GM18951 (cell line): ENCODE measurements at regions not wholly inside any gene's neighbourhood (a gene's known extent, or its start where the extent isn't known, plus 50 kb on each side); places are given as distances from the start of the nearest gene placed in this dataset.
"Not testable (repeated sequence)": the region's sequence is repeated elsewhere in the genome, so short reads cannot be mapped to it uniquely, and the experiment has no call there.

ENCODE experiments used
- in situ Hi-C: fragments of 300-500 bp; cut with MboI; formaldehyde crosslinking; loops from one replicate; pipeline ENCODE4 v1.12.0; 2022; ENCODE audit warnings: low sequenced_read_pairs, mixed read lengths, inconsistent platforms; ENCODE audit not compliant: unreplicated experiment

- in situ Hi-C loops, result not testable (repeated sequence)
These were observed 331.0 kb downstream of the BCL2L11 start for GRCh38 chr2:111451692-111452199.

GRCh38 chr2:111452208-111452607 is 331.5 kb downstream of the BCL2L11 start:
- in situ Hi-C loops, result not testable (repeated sequence)

GRCh38 chr2:111453308-111453707 is 332.6 kb downstream of the BCL2L11 start:
- in situ Hi-C loops, result not testable (repeated sequence)

GRCh38 chr2:111453816-111454215 is 333.1 kb downstream of the BCL2L11 start:
- in situ Hi-C loops, result not testable (repeated sequence)

GRCh38 chr2:111454404-111454803 is 333.7 kb downstream of the BCL2L11 start:
- in situ Hi-C loops, result not testable (repeated sequence)

- in situ Hi-C loops, result not testable (repeated sequence)
These were observed 334.6 kb downstream of the BCL2L11 start for GRCh38 chr2:111455016-111456015.

- in situ Hi-C loops, result not testable (repeated sequence)
These were observed 336.5 kb downstream of the BCL2L11 start for GRCh38 chr2:111457191-111457590.

GRCh38 chr2:111460901-111461300 is 340.2 kb downstream of the BCL2L11 start:
- in situ Hi-C loops, result not testable (repeated sequence)

GRCh38 chr2:111461831-111462230 is 341.1 kb downstream of the BCL2L11 start:
- in situ Hi-C loops, result not testable (repeated sequence)

GRCh38 chr2:111462572-111462971 is 341.9 kb downstream of the BCL2L11 start:
- in situ Hi-C loops, result not testable (repeated sequence)

- in situ Hi-C loops, result not testable (repeated sequence)
These were observed 342.6 kb downstream of the BCL2L11 start for GRCh38 chr2:111463238-111463848.

GRCh38 chr2:111463956-111464355 is 343.2 kb downstream of the BCL2L11 start:
- in situ Hi-C loops, result not testable (repeated sequence)

- in situ Hi-C loops, result not testable (repeated sequence)
These were observed 343.7 kb downstream of the BCL2L11 start for GRCh38 chr2:111464367-111464766.

- in situ Hi-C loops, result not testable (repeated sequence)
These were observed 344.8 kb downstream of the BCL2L11 start for GRCh38 chr2:111465521-111465920.

- in situ Hi-C loops, result not testable (repeated sequence)
These were observed 346.0 kb downstream of the BCL2L11 start for GRCh38 chr2:111466744-111467143.

- in situ Hi-C loops, result not testable (repeated sequence)
These were observed 350.2 kb downstream of the BCL2L11 start for GRCh38 chr2:111470924-111471323.

GRCh38 chr2:111471791-111472530 is 351.2 kb downstream of the BCL2L11 start:
- in situ Hi-C loops, result not testable (repeated sequence)

GRCh38 chr2:111472844-111473403 is 352.2 kb downstream of the BCL2L11 start:
- in situ Hi-C loops, result not testable (repeated sequence)

- in situ Hi-C loops, result not testable (repeated sequence)
These were observed 352.8 kb downstream of the BCL2L11 start for GRCh38 chr2:111473522-111473921.
